Stimulated activated naive CD8-positive, alpha-beta T cell treated with anti-CD3 and anti-CD28 coated beads, Interleukin-15, amount 100 ng/mL, for 72 hours (primary cell): ENCODE measurements at regions not wholly inside any gene's neighbourhood (a gene's known extent, or its start where the extent isn't known, plus 50 kb on each side); places are given as distances from the start of the nearest gene placed in this dataset.

ENCODE experiments used
- ATAC-seq: fragments of 150-1000 bp; cut with Tn5 transposase; 2 replicates; pipeline ENCODE4 v1.10.0; 2021; ENCODE audit warnings: mild to moderate bottlenecking, moderate library complexity
- DNase-seq, 2 donors: peaks; one replicate each; pipeline ENCODE4 v3.0.0; 2021 to 2022
- H3K27ac Mint-ChIP-seq, 2 donors: one replicate each; pipeline ENCODE4 v1.8.0; 2022; ENCODE audit warnings: mild to moderate bottlenecking in 2 of 2, mixed read lengths in 2 of 2, moderate library complexity in 2 of 2
- H3K27me3 Mint-ChIP-seq: one replicate; pipeline ENCODE4 v1.8.0; 2022; ENCODE audit warnings: mixed read lengths
- H3K4me1 Mint-ChIP-seq: one replicate; pipeline ENCODE4 v1.8.0; 2022; ENCODE audit warnings: mild to moderate bottlenecking, mixed read lengths
- H3K4me3 Mint-ChIP-seq, 2 donors: one replicate each; pipeline ENCODE4 v1.8.0; 2022; ENCODE audit warnings: mild to moderate bottlenecking in 2 of 2, mixed read lengths in 2 of 2, moderate library complexity in 1 of 2
- H3K9me3 Mint-ChIP-seq, 2 donors: one replicate each; pipeline ENCODE4 v1.8.0; 2022; ENCODE audit warnings: mixed read lengths in 2 of 2

DNA sequence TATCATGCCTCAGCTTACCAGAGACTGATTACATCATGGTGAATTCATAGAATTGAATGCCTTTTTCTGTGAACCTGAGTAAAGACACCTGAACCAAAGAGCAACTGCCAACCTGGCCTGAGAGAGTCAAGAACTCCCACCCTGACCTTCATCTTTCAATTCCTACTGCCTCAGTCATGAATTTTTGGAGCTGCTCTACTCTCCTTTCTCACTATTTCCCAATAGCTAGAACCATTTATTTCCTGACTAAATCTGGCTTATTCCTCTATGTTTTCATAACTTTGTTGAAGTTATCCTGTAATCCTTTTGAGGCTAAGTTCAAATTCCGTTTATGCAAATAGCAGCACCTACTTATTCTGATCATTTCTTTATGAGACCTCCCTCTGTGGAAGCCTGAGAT is 712.4 kb upstream of the UBE2E2 start:
- DNase-seq (no peak), ATAC-seq (no peak)
- Mint-ChIP-seq H3K4me1 (no peaks in the 10 kb centered on the region), H3K27me3 (no peaks in the 10 kb centered on the region), H3K27ac (no peak overlapping the region), H3K4me3 (no peak overlapping the region), H3K9me3 (no peaks in the 10 kb centered on the region)

DNA sequence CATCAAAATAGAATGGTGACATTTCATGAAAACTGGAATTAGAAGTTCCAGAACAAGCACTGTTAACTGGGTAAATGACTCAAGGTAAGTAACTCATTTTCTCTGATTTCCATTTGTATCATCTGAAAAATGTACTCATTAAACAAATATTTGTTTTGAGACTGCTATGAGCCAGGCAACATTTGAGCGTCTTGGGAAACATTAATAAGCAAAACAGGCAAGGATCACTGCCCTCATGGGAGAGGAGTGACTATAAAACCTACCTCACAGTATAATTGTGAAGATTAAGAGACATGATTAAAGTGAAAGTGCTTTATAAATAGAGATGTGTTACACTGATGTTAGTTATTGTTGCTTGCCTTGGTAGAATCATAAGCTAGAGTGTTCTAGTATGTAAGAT is 711.8 kb upstream of the UBE2E2 start:
- no peaks in the 10 kb centered on the region for H3K4me1 Mint-ChIP-seq
- ATAC-seq (no peak), DNase-seq (no peak)
- no peaks in the 10 kb centered on the region for H3K27me3 Mint-ChIP-seq
- H3K27ac Mint-ChIP-seq, result no peak overlapping the region
- no peaks in the 10 kb centered on the region for H3K9me3 Mint-ChIP-seq
- H3K4me3 Mint-ChIP-seq, result no peak overlapping the region

DNA sequence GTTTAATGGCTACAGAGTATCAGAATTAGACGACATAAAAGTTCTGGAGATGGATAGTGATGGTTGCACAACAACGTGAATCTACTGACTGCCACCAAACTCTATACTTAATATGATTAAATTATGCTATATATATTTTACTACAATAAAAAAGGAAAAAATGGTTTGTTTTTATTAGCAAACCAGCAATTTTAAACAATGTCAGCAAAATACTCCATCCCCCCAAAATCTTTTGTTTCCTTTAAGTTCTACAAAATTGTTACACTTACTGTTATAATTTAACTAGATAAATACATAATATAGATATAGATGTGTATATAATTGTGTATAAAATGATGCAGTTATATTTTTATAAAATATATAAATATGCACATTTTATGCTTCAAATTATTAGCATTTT is 710.8 kb upstream of the UBE2E2 start:
- Mint-ChIP-seq H3K9me3 (no peaks in the 10 kb centered on the region), H3K4me3 (no peak overlapping the region), H3K27me3 (no peaks in the 10 kb centered on the region), H3K4me1 (no peaks in the 10 kb centered on the region), H3K27ac (no peak overlapping the region)
- DNase-seq, result no peak
- ATAC-seq, result no peak

DNA sequence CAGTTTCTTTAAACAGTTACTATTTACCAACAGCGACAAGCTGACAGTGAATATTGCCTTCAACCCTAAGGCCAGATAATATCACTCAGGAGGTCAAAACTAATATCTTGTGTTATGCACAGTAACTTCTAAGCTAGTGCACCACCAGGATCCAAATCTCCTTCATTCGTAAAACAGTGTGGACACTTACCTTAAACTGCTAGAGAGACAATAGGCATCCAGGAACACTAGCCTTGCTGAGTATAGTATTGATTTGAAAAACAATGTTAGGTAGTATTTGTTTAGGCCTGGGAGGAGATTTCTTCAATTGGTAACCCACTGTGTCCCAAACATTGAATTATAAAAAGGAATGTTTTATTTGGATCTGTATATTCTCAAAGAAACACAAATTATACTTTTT is 707.9 kb upstream of the UBE2E2 start:
- ATAC-seq (no peak), DNase-seq (no peak)
- Mint-ChIP-seq H3K4me1 (no peaks in the 10 kb centered on the region), H3K9me3 (no peaks in the 10 kb centered on the region), H3K4me3 (no peak overlapping the region), H3K27me3 (no peaks in the 10 kb centered on the region), H3K27ac (no peak overlapping the region)

DNA sequence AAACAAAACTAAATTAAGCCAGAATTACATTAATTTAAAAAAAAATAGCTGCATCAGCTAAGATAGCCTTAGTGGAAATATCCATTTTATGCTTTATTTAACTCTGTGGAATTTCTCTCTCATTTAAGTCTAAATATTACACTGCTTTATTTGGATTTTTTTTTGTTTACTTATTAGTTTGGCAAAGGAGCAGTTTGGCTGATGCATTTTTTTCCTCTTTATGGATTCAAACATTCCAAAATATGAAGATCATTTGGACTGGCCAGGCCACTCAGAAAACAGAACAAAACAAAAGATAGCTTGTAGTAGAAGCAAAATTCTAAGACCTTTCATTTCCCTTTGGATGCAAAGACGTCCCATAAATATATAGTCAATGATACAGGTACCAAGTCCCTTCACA is 707.3 kb upstream of the UBE2E2 start:
- no peaks in the 10 kb centered on the region for H3K27me3 Mint-ChIP-seq
- H3K4me1 Mint-ChIP-seq, result no peaks in the 10 kb centered on the region
- no peak overlapping the region for H3K4me3 Mint-ChIP-seq
- no peaks in the 10 kb centered on the region for H3K9me3 Mint-ChIP-seq
- DNase-seq, result no peak
- no peak for ATAC-seq
- H3K27ac Mint-ChIP-seq, result no peak overlapping the region

DNA sequence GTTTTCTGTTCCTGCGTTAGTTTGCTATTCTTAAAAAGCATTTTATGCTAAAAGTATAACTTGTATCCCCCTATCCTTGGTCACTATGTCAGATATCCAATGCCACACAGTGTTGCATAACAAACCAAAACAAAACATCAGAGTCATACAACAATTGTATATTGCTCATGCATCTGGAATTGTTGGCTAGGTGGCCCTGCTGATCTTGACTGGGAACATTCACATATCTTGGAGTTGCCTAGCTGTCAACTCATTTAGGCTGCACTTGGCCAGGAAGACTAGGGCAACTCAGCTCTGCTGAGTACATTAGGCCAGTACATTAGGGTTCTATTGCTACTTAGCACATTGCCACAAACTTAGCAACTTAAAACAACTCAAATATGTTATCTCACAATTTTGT is 706.5 kb upstream of the UBE2E2 start:
- Mint-ChIP-seq H3K27ac (no peak overlapping the region), H3K4me1 (no peaks in the 10 kb centered on the region), H3K27me3 (no peaks in the 10 kb centered on the region), H3K4me3 (no peak overlapping the region), H3K9me3 (no peaks in the 10 kb centered on the region)
- ATAC-seq (no peak), DNase-seq (no peak)

DNA sequence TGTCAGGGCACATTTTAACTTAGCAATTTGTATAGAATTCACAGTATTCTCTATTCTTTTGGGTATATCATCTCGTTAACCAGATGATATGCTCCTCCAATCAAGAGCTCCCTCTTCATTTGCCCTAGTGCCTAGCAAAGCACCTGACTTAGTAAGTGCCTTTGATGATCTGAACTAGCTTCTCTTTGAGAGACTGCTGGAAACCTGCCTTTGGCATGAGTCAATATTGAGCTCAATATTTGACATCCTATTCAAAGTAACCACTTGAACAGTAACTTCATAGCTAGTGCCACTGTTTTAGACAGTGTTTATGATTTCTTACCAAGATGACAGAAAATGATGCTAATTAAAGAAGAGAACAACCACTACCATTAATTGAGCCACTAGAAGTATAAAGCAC is 696.3 kb upstream of the UBE2E2 start:
- no peaks in the 10 kb centered on the region for H3K4me1 Mint-ChIP-seq
- H3K27ac Mint-ChIP-seq, result no peak overlapping the region
- ATAC-seq, result no peak
- no peak for DNase-seq
- H3K9me3 Mint-ChIP-seq, result peaks cover 6 to 15% of the 10 kb centered on the region in 2 donors
- no peak overlapping the region for H3K4me3 Mint-ChIP-seq
- no peaks in the 10 kb centered on the region for H3K27me3 Mint-ChIP-seq

DNA sequence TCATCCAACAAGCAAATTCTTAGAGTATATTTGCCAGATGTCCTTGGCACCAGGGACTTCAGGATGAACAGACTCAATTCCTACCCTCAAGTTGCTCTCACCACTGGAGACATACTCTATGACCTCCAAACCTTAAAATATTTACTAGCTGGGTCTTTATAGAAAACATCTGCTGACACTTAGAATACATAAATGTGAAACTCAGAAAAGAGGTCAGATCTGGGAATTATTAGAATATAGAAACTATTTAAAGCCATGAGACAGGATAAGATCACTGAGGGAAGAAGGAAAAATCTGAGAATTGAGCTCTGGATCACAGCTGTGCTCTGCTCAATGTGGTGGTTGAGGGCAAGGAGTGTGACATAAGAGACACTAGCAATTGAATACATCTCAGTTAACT is 695.4 kb upstream of the UBE2E2 start:
- Mint-ChIP-seq H3K27me3 (no peaks in the 10 kb centered on the region), H3K9me3 (peaks cover 4 to 15% of the 10 kb centered on the region in 2 donors), H3K4me3 (no peak overlapping the region), H3K27ac (no peak overlapping the region), H3K4me1 (no peaks in the 10 kb centered on the region)
- DNase-seq (no peak), ATAC-seq (no peak)

DNA sequence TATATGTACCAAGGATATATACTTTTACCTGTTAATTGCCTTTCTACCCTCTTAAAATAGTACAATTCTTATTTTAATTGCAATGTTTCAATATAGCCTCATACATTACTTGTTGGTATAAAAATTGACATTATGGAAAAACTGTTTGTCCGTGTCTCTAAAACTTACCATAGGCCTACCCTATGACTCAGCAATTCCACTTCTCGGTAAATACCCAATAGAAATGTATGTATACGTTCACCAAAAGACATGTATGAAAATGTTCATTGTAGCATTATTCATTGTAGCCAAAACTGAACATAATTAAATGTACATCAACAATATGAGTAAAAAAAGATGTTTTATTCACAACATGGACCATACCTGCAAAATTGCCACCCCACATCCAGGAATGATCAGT is 679.2 kb upstream of the UBE2E2 start:
- DNase-seq, result no peak
- ATAC-seq, result no peak
- H3K9me3 Mint-ChIP-seq, result peaks cover 8 to 14% of the 10 kb centered on the region in 2 donors
- no peaks in the 10 kb centered on the region for H3K27me3 Mint-ChIP-seq
- no peak overlapping the region for H3K27ac Mint-ChIP-seq
- H3K4me1 Mint-ChIP-seq, result no peaks in the 10 kb centered on the region
- no peak overlapping the region for H3K4me3 Mint-ChIP-seq

DNA sequence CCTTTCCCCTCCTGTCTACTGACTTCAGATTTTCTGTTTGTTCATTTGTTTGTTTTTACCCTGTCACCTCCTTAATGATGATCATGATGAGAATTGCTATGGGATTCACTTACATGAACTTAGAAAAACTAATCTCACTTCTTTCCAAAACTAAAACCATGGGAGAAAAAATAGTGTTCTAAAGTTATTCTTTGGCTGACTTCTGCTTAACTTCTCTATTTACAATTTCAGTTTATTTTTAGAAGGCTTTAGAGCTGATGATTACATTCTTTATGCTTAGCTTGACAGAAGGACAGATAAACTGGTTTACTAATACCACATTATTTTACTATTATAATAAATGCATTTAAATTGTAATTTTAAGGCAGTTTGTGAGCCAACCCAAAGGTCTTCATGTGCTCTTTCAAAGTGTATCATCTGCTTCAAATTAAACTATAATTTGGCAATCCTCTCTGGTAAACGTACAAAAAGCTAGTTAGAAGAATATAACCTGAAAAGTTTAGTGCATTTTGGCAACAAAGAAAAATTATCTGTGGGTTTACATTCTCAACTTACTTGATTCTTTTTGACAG is 676.8 kb upstream of the UBE2E2 start:
- H3K9me3 Mint-ChIP-seq, result peaks cover 8 to 11% of the 10 kb centered on the region in 2 donors
- no peak overlapping the region for H3K27ac Mint-ChIP-seq
- DNase-seq (no peak), ATAC-seq (no peak)
- no peak overlapping the region for H3K4me3 Mint-ChIP-seq
- H3K27me3 Mint-ChIP-seq, result no peaks in the 10 kb centered on the region
- H3K4me1 Mint-ChIP-seq, result no peaks in the 10 kb centered on the region

DNA sequence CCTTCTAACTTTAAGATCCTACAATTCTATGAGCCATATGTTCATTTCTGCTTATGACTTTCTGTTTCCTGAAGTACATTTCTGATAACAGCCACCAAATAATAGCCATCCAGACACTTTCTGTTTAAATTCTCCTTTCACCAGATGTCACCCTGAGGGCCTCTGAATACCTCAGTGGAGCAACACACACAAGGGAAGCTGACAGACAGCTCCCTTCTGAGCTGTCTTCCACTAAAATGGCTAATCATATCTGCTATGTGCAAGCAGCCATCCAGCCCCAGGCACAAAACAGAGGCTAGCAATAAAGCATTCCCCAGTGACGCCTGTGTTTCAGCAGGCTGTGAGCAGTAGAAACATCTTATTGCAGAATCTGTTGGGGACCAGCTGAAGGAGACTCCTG is 666.6 kb upstream of the UBE2E2 start:
- DNase-seq (no peak), ATAC-seq (no peak)
- no peaks in the 10 kb centered on the region for H3K4me1 Mint-ChIP-seq
- peaks cover 0 to 5% of the 10 kb centered on the region in 2 donors for H3K9me3 Mint-ChIP-seq
- no peaks in the 10 kb centered on the region for H3K27me3 Mint-ChIP-seq
- H3K4me3 Mint-ChIP-seq, result no peak overlapping the region
- no peak overlapping the region for H3K27ac Mint-ChIP-seq

DNA sequence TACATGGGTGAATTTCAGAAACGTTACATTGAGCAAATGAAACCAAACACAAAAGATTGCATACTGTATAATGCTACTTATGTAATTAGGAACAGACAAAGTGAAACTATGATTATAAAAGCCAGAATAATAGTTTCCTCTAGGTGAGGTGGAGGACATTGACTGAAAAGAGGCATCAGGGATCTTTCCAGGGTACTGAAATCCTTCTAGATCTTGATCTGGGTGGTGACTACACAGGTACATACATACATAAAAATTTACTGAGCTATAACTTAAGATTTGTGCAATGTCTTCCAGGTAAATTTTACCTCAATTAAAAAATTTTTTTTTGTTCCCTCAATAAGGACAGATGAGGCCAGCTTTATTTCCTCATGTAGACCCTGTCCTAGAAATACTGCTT is 665.6 kb upstream of the UBE2E2 start:
- Mint-ChIP-seq H3K27ac (no peak overlapping the region), H3K4me1 (no peaks in the 10 kb centered on the region), H3K9me3 (peaks cover 0 to 7% of the 10 kb centered on the region in 2 donors), H3K27me3 (no peaks in the 10 kb centered on the region), H3K4me3 (no peak overlapping the region)
- DNase-seq (no peak), ATAC-seq (no peak)

DNA sequence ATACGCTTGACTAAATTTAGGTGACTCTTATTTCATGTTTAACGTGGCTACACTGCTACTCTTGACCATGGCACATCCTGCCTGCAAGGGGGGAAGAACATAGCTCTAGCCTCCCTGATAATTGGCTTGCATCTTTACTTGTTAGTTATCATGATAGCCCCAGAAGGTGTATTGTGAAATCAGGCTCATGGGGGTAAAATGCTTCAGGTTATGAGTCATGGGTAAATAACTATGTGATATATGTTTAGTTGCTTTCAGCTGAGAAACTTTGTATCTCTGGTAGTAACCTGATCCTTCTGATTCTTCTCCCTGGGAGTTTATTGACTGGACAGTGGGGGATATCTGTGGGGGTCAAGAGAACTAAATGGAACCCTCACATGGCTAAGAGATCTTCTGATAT is 660.8 kb upstream of the UBE2E2 start:
- Mint-ChIP-seq H3K27ac (no peak overlapping the region), H3K4me3 (no peak overlapping the region), H3K9me3 (peaks cover 0 to 7% of the 10 kb centered on the region in 2 donors), H3K4me1 (no peaks in the 10 kb centered on the region), H3K27me3 (no peaks in the 10 kb centered on the region)
- ATAC-seq, result no peak
- DNase-seq, result no peak

DNA sequence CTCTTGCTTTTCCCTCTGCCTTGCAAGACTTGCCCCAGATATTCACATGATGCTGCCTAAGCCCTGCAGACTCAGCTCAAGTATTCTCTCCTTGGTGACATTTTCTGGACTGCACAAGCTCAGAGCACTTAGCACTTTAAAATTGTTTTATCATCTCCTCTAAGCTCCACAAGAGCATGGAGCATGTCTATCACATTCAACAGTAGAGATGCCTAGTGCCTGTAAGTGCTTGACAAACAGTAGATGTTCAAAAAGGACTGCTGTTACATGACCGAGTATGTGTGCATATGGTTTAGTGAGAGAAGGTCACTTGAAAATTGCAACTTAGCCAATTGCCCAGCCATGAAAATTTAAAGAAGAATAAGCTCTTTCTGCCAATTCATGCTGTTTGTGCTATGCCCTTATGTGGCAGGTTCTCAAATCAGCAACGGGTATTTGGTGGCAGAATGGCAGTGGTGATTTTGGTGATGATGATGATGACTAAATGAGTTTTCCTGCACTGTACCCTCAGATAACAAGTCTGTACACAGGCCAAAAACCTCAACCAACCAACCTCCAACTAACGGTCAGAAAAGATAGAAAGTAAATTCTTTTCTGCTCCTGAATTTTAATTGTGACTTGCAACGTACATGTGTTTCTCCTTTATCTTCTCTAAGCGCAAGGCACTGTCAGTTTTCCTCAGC is 647.2 kb upstream of the UBE2E2 start:
- no peak overlapping the region for H3K27ac Mint-ChIP-seq
- no peaks in the 10 kb centered on the region for H3K4me1 Mint-ChIP-seq
- H3K27me3 Mint-ChIP-seq, result no peaks in the 10 kb centered on the region
- DNase-seq (no peak), ATAC-seq (no peak)
- no peaks in the 10 kb centered on the region for H3K9me3 Mint-ChIP-seq
- no peak overlapping the region for H3K4me3 Mint-ChIP-seq

DNA sequence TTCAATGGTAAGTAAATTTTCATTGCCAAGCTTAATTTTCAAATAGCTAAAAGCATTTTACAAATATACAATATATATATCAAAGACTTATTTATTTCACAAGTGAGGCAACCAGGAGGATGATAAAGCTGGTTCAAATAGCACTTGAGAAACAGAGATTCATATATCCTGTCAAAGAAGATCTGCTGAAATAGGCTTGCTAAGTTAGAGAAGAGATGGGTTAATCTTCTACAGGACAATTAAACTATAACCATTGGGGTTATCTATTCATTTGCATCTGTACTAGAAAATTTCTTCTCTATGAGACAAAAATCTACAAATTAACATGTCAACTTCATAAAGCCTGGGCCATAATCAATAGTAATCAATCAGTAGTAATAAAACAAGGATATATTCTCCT is 637.7 kb upstream of the UBE2E2 start:
- no peak for ATAC-seq
- no peaks in the 10 kb centered on the region for H3K9me3 Mint-ChIP-seq
- H3K4me1 Mint-ChIP-seq, result no peaks in the 10 kb centered on the region
- H3K27me3 Mint-ChIP-seq, result peaks cover 14% of the 10 kb centered on the region
- no peak overlapping the region for H3K4me3 Mint-ChIP-seq
- no peak for DNase-seq
- no peak overlapping the region for H3K27ac Mint-ChIP-seq

DNA sequence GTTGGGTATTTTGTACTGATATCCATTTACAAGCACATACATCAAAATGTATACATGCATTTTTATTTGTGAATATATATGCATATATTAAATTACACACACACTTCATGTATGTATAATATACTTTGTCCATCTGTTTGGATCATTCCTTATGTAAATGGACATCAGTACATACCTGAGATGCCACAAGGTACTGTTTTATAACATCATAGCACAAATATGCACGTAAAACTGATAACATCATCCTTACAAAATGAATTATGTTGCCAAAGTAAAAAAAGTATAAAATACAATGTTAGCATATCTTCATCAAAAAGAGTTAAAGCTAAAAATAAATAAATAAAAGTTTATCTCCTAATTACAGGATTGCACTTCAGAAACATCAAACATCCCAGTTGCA is 634.8 kb upstream of the UBE2E2 start:
- no peak overlapping the region for H3K4me3 Mint-ChIP-seq
- H3K9me3 Mint-ChIP-seq, result no peaks in the 10 kb centered on the region
- DNase-seq (no peak), ATAC-seq (no peak)
- H3K27ac Mint-ChIP-seq, result no peak overlapping the region
- peaks cover 14% of the 10 kb centered on the region for H3K27me3 Mint-ChIP-seq
- no peaks in the 10 kb centered on the region for H3K4me1 Mint-ChIP-seq

DNA sequence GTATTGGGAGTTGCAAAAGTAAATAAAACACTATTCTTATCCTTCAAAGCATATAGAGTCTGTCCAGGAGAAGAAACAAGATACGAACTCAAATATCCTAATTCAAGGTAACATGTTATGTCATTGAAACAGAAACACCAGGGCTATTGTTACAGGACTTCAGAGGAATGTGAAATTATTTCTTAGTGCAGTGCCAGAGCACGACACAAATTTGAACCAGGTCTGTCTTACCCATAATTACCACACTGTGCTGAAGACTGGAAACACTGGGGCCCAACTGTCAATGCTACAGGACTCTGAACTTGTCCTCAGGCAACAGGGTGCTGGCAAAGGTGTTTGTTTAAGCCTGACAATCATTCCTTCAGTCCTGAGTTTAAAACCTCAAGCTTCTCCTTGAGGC is 633.6 kb upstream of the UBE2E2 start:
- no peak for ATAC-seq
- H3K9me3 Mint-ChIP-seq, result no peaks in the 10 kb centered on the region
- H3K4me3 Mint-ChIP-seq, result no peak overlapping the region
- no peak overlapping the region for H3K27ac Mint-ChIP-seq
- no peaks in the 10 kb centered on the region for H3K4me1 Mint-ChIP-seq
- no peak for DNase-seq
- peaks cover 2% of the 10 kb centered on the region for H3K27me3 Mint-ChIP-seq
